ENCODE measurements at regions not wholly inside any gene's neighbourhood (a gene's known extent, or its start where the extent isn't known, plus 50 kb on each side); places are given as distances from the start of the nearest gene placed in this dataset.

- H3K9me2 ChIP-seq (ENCODE audit: insufficient read depth, low read length), result no peaks in the 10 kb centered on the region
- H3K27me3 ChIP-seq (ENCODE audit: insufficient read depth, low read depth, low read length), result no peaks in the 10 kb centered on the region
- no peak overlapping the region for H2AFZ ChIP-seq (ENCODE audit: low read depth, low read length)
- H3K79me2 ChIP-seq (replicated peaks; ENCODE audit: insufficient read depth, low read length), result no peaks in the 10 kb centered on the region
- H3F3A ChIP-seq (ENCODE audit: insufficient read depth, low read length, poor library complexity, severe bottlenecking), result no peaks in the 10 kb centered on the region
- no peak overlapping the region for H3K27ac ChIP-seq (ENCODE audit: low read length)
- no peaks in the 10 kb centered on the region for H3K9me3 ChIP-seq (ENCODE audit: low read length)
- H4K20me1 ChIP-seq (ENCODE audit: insufficient read depth), result no peaks in the 10 kb centered on the region
- H3K4me2 ChIP-seq (ENCODE audit: low read length), result no peak overlapping the region
- no peak for TF ChIP-seq MXI1 (conservative IDR thresholded peaks at IDR 0.05; ENCODE audit: poor library complexity, severe bottlenecking)
- no peak for TF ChIP-seq CTCF (IDR thresholded peaks at IDR 0.05; ENCODE audit: poor library complexity, severe bottlenecking)
- TF ChIP-seq POLR2AphosphoS5 (IDR thresholded peaks at IDR 0.05), result no peak
- no peak for TF ChIP-seq REST (IDR thresholded peaks at IDR 0.05; ENCODE audit: borderline replicate concordance)
- no peak for TF ChIP-seq TAF1 (IDR thresholded peaks at IDR 0.05; ENCODE audit: low read depth)
- no peak for TF ChIP-seq EP300 (conservative IDR thresholded peaks at IDR 0.05; ENCODE audit: poor library complexity, severe bottlenecking)
- TF ChIP-seq RAD21 (conservative IDR thresholded peaks at IDR 0.05), result no peak
- TF ChIP-seq SMC3 (conservative IDR thresholded peaks at IDR 0.05; ENCODE audit: poor library complexity), result no peak
- no peak for TF ChIP-seq EZH2 (IDR thresholded peaks at IDR 0.05; ENCODE audit: borderline replicate concordance, insufficient read depth, low read length, poor library complexity, severe bottlenecking)
- no peaks in the 10 kb centered on the region for H3K36me3 ChIP-seq (ENCODE audit: insufficient read depth, low read length)
- H3K4me3 ChIP-seq (ENCODE audit: low read length), result no peak overlapping the region
- H3K9ac ChIP-seq (ENCODE audit: low read length), result no peak overlapping the region
These were observed 436.2 kb upstream of the NXPH2 start for GRCh38 chr2:139216435-139216834.

- H3K4me2 ChIP-seq (ENCODE audit: low read length), result no peak overlapping the region
- H3K27me3 ChIP-seq (ENCODE audit: insufficient read depth, low read depth, low read length), result no peaks in the 10 kb centered on the region
- no peaks in the 10 kb centered on the region for H3F3A ChIP-seq (ENCODE audit: insufficient read depth, low read length, poor library complexity, severe bottlenecking)
- no peak overlapping the region for H3K9ac ChIP-seq (ENCODE audit: low read length)
- H3K27ac ChIP-seq (ENCODE audit: low read length), result no peak overlapping the region
- no peak for TF ChIP-seq RAD21 (conservative IDR thresholded peaks at IDR 0.05)
- no peak for TF ChIP-seq REST (IDR thresholded peaks at IDR 0.05; ENCODE audit: borderline replicate concordance)
- TF ChIP-seq TAF1 (IDR thresholded peaks at IDR 0.05; ENCODE audit: low read depth), result no peak
- no peaks in the 10 kb centered on the region for H3K36me3 ChIP-seq (ENCODE audit: insufficient read depth, low read length)
- no peaks in the 10 kb centered on the region for H3K9me3 ChIP-seq (ENCODE audit: low read length)
- H3K4me3 ChIP-seq (ENCODE audit: low read length), result no peak overlapping the region
- no peaks in the 10 kb centered on the region for H3K9me2 ChIP-seq (ENCODE audit: insufficient read depth, low read length)
- no peaks in the 10 kb centered on the region for H3K79me2 ChIP-seq (replicated peaks; ENCODE audit: insufficient read depth, low read length)
- no peaks in the 10 kb centered on the region for H4K20me1 ChIP-seq (ENCODE audit: insufficient read depth)
- no peak overlapping the region for H2AFZ ChIP-seq (ENCODE audit: low read depth, low read length)
These were observed 434.6 kb upstream of the NXPH2 start for GRCh38 chr2:139214801-139215200.
